Thyroid gland (tissue), 4 donors: ENCODE measurements at regions not wholly inside any gene's neighbourhood (a gene's known extent, or its start where the extent isn't known, plus 50 kb on each side); places are given as distances from the start of the nearest gene placed in this dataset.
"Not testable (repeated sequence)": the region's sequence is repeated elsewhere in the genome, so short reads cannot be mapped to it uniquely, and the experiment has no call there.

Source experiments
- DNase-seq, 2 donors: peaks; one replicate each; pipeline ENCODE4 v3.0.0-alpha.2; 2019
- H3K27ac ChIP-seq, 3 donors: fragments of 200-600 bp; sonication (generic); 1 replicate in 2 of 3; 2 replicates in 1 of 3; pipeline ENCODE4 v1.5.1; 2016 to 2019; ENCODE audit warnings: mild to moderate bottlenecking in 1 of 3, moderate library complexity in 1 of 3
- H3K27me3 ChIP-seq: fragments of 200-600 bp; sonication (generic); one replicate; pipeline ENCODE4 v1.5.1; 2019
- H3K36me3 ChIP-seq, 2 donors: fragments of 200-600 bp; sonication (generic); one replicate each; pipeline ENCODE4 v1.5.1; 2016 to 2019
- H3K4me1 ChIP-seq, 2 donors: fragments of 200-600 bp; sonication (generic); one replicate each; pipeline ENCODE4 v1.5.1; 2017 to 2019
- H3K4me3 ChIP-seq, 3 donors: fragments of 200-600 bp; sonication (generic); replicated peaks in 1 of 3; 1 replicate in 2 of 3; 2 replicates in 1 of 3; pipeline ENCODE4 v1.5.1; 2016; ENCODE audit warnings: mild to moderate bottlenecking in 1 of 3
- H3K9me3 ChIP-seq: fragments of 200-600 bp; sonication (generic); one replicate; pipeline ENCODE4 v1.5.1; 2017
- POLR2A ChIP-seq, 2 donors: fragments of 450-650 bp; IDR thresholded peaks; one replicate each; pipeline ENCODE4 v1.6.1; 2017; ENCODE audit warnings: antibody characterized with exemption in 2 of 2, mild to moderate bottlenecking in 2 of 2, moderate library complexity in 1 of 2
- WGBS, 2 donors: methylation state at CpG; one replicate each; pipeline ENCODE4 v1.1.5; 2017; 5-methylcytosine and 5-hydroxymethylcytosine counted together
- intact Hi-C: fragments of 100-400 bp; cut with DNase I; formaldehyde crosslinking; loops from one replicate; pipeline ENCODE4 v1.15.1; 2023
- TF ChIP-seq, protein P1 (sequence below), 6 experiments: fragments of 200-600 bp in 3 of 6; fragments of 450-650 bp in 3 of 6; sonication (generic) in 3 of 6; IDR thresholded peaks; one replicate each; pipeline ENCODE4 v1.5.1; 2016 to 2019; ENCODE audit warnings: antibody characterized with exemption in 6 of 6, mild to moderate bottlenecking in 2 of 6, inconsistent platforms in 1 of 6, moderate library complexity in 1 of 6

DNA sequence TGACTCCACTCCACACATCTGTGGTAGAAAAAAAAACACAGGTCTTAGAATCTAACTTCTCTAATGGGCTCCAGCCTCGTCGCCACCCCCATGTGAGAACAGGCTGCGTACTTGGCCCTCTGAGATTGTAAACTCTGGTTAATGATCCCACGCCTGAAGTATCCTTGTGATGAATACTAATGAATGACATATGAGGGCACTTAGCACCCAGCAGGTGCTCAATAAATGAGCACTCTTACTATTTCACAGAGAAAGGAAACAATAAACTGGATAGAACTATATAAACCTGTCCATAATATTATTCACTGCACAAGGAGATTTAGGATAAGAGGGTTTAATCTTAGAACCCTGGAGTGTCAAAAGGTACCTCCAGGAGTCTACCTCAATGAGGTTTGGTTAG lies 310.1 kb upstream of the HNRNPA3 start:
- Histone ChIP-seq H3K4me1 (no peaks in the 10 kb centered on the region), H3K27me3 (no peaks in the 10 kb centered on the region), H3K27ac (no peak overlapping the region), H3K4me3 (no peak overlapping the region), H3K36me3 (no peaks in the 10 kb centered on the region), H3K9me3 (no peaks in the 10 kb centered on the region)
- TF ChIP-seq, protein P1, sequence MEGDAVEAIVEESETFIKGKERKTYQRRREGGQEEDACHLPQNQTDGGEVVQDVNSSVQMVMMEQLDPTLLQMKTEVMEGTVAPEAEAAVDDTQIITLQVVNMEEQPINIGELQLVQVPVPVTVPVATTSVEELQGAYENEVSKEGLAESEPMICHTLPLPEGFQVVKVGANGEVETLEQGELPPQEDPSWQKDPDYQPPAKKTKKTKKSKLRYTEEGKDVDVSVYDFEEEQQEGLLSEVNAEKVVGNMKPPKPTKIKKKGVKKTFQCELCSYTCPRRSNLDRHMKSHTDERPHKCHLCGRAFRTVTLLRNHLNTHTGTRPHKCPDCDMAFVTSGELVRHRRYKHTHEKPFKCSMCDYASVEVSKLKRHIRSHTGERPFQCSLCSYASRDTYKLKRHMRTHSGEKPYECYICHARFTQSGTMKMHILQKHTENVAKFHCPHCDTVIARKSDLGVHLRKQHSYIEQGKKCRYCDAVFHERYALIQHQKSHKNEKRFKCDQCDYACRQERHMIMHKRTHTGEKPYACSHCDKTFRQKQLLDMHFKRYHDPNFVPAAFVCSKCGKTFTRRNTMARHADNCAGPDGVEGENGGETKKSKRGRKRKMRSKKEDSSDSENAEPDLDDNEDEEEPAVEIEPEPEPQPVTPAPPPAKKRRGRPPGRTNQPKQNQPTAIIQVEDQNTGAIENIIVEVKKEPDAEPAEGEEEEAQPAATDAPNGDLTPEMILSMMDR (IDR thresholded peaks at IDR 0.05): no peak
- TF ChIP-seq POLR2A (IDR thresholded peaks at IDR 0.05): no peak
- 83 to 89% methylated on average over 4 of the region's 4 CpGs for WGBS, 2 donors
- intact Hi-C loops: no loop called here
- DNase-seq: no peak

DNA sequence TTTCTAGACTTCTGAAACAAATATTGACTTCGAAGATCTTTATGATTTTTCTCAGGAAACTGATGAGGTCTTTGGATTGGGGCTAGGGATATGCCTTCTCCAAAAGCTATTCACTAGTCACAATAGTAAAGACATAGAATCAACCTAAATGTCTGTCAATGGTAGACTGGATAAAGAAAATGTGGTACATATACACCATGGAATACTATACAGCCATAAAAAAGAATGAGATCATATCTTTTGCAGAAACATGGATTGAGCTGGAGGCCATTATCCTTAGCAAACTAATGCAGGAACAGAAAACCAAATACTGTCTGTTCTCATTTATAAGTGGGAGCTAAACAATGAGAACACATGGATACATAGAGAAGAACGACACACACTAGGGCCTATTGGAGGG lies 308.5 kb upstream of the HNRNPA3 start:
- DNase-seq, H3K9me3 ChIP-seq, intact Hi-C loops, H3K27ac ChIP-seq, H3K36me3 ChIP-seq, H3K4me3 ChIP-seq, H3K4me1 ChIP-seq, H3K27me3 ChIP-seq: not testable (repeated sequence)
- WGBS, 2 donors: 94 to 98% methylated on average over 2 of the region's 2 CpGs

DNA sequence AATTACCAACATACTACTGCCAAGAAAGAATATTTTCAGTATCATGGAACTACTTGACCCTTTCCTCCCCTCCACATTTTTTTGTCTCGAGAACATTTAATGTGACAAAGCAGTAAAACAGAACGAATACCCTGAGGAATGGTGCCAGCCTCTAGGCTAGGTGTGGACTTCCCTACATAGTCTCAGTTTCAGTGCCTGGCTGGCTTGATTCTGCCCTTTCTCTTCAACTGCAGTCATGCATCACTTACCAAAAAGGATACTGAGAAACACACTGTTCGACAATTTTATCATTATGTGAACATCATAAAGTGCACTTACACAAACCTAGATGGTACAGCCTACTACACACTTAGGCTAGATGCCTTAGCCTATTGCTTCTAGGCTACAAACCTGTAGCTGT lies 305.3 kb upstream of the HNRNPA3 start:
- Histone ChIP-seq H3K27ac (no peak overlapping the region), H3K4me3 (no peak overlapping the region), H3K27me3 (no peaks in the 10 kb centered on the region), H3K4me1 (no peaks in the 10 kb centered on the region), H3K36me3 (no peaks in the 10 kb centered on the region), H3K9me3 (no peaks in the 10 kb centered on the region)
- intact Hi-C loops: no loop called here
- no peak for DNase-seq
- 25 to 32% methylated on average over 3 of the region's 3 CpGs for WGBS, 2 donors
- TF ChIP-seq, protein P1 (IDR thresholded peaks at IDR 0.05): no peak
- TF ChIP-seq POLR2A (IDR thresholded peaks at IDR 0.05): no peak

DNA sequence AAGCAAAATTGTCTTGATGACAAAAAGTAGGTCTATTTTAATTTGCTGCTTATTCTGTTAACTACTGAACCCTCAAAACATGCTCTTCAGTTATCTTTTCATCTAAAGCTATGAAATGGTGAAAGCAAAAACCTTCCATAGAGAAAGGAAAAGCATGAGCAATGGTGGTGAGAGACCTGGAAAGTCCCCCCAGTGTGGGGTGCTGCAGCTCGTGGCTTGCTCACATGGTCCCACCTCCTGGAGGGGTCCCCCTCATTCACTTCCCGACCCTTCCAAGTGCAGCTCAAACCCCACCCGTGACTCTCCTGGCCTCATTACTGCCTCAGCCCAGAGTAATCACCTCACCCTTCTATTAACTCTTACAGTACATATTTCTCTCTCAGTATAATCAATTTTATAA lies 301.8 kb upstream of the HNRNPA3 start:
- no peak overlapping the region for H3K4me3 ChIP-seq
- DNase-seq: no peak
- H3K4me1 ChIP-seq: no peaks in the 10 kb centered on the region
- H3K27me3 ChIP-seq: no peaks in the 10 kb centered on the region
- TF ChIP-seq, protein P1 (IDR thresholded peaks at IDR 0.05): no peak
- TF ChIP-seq POLR2A (IDR thresholded peaks at IDR 0.05): no peak
- no peak overlapping the region for H3K27ac ChIP-seq
- H3K9me3 ChIP-seq: no peaks in the 10 kb centered on the region
- 52 to 58% methylated on average over 3 of the region's 3 CpGs for WGBS, 2 donors
- no peaks in the 10 kb centered on the region for H3K36me3 ChIP-seq
- intact Hi-C loops: no loop called here

DNA sequence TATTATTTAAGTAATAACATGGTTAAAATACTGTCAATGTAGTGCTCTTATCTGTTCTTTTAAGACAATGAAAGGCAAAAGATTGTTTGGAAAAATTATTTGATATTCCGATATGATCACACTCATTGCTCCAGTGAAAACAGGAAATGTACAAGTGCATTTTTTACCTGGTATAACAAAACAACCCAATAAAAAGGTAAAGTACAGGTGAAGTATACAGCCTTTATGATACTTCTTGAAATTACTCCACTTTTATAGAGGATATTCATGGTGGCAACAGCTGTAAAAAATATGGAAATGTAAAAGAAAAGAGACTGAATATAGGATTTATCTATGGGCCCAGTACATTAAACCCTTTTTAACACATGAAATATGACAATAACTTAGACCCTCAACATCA lies 298.6 kb upstream of the HNRNPA3 start:
- no peak for TF ChIP-seq POLR2A (IDR thresholded peaks at IDR 0.05)
- TF ChIP-seq, protein P1 (IDR thresholded peaks at IDR 0.05): no peak
- Histone ChIP-seq H3K4me3 (no peak overlapping the region), H3K4me1 (no peaks in the 10 kb centered on the region), H3K9me3 (no peaks in the 10 kb centered on the region), H3K27ac (no peak overlapping the region), H3K36me3 (no peaks in the 10 kb centered on the region), H3K27me3 (no peaks in the 10 kb centered on the region)
- no peak for DNase-seq
- 82 to 90% methylated on average over 1 of the region's 1 CpG for WGBS, 2 donors
- intact Hi-C loops: no loop called here

DNA sequence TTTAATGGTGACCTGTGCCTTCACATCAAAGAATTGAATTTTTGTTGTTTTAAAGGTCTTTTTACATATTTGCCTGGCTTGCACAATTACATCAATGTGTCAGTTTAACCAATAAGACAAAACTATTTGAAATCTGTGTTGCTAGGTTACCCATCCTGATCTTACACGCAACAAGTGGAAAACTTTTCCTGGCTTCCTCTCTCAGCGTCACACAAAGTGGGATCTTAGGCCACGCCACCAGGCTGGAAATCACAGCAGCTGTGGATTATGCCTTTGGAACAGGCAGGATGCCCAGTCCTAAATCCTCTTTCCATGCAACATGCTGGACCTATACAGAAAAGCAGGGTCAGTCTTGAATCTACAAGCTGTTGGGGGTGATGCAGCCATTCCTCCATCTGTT lies 298.2 kb upstream of the HNRNPA3 start:
- TF ChIP-seq POLR2A (IDR thresholded peaks at IDR 0.05): no peak
- TF ChIP-seq, protein P1 (IDR thresholded peaks at IDR 0.05): no peak
- H3K4me3 ChIP-seq: no peak overlapping the region
- no peaks in the 10 kb centered on the region for H3K9me3 ChIP-seq
- WGBS, 2 donors: 87 to 89% methylated on average over 3 of the region's 3 CpGs
- H3K4me1 ChIP-seq: no peaks in the 10 kb centered on the region
- H3K27me3 ChIP-seq: no peaks in the 10 kb centered on the region
- no peak overlapping the region for H3K27ac ChIP-seq
- intact Hi-C loops: no loop called here
- H3K36me3 ChIP-seq: no peaks in the 10 kb centered on the region
- no peak for DNase-seq

DNA sequence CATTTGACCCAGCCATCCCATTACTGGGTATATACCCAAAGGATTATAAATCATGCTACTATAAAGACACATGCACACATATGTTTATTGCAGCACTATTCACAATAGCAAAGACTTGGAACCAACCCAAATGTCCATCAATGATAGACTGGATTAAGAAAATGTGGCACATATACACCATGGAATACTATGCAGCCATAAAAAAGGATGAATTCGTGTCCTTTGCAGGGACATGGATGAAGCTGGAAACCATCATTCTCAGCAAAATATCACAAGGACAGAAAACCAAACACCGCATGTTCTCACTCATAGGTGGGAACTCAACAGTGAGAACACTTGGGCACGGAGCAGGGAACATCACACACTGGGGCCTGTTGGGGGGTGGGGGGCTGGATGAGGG lies 290.0 kb upstream of the HNRNPA3 start:
- H3K9me3 ChIP-seq, H3K27ac ChIP-seq, H3K27me3 ChIP-seq, H3K4me3 ChIP-seq, H3K36me3 ChIP-seq, intact Hi-C loops, H3K4me1 ChIP-seq, DNase-seq: not testable (repeated sequence)
- 98 to 100% methylated on average over 3 of the region's 3 CpGs for WGBS, 2 donors
